Astrocyte of the cerebellum (primary cell): ENCODE measurements at regions not wholly inside any gene's neighbourhood (a gene's known extent, or its start where the extent isn't known, plus 50 kb on each side); places are given as distances from the start of the nearest gene placed in this dataset.
"Not testable (repeated sequence)": the region's sequence is repeated elsewhere in the genome, so short reads cannot be mapped to it uniquely, and the experiment has no call there.

Source experiments
- DNase-seq: peaks from one replicate; pipeline ENCODE4 v3.0.0-alpha.2; 2011; ENCODE audit warnings: low read depth
- H3K4me3 ChIP-seq: 2 replicates; pipeline ENCODE4 v1.5.1; 2011; ENCODE audit warnings: mild to moderate bottlenecking, low read depth, low read length, moderate library complexity
- CTCF ChIP-seq: IDR thresholded peaks from 2 replicates; pipeline ENCODE4 v1.5.1; 2012; ENCODE audit warnings: low read length, low read depth, moderate library complexity, mild to moderate bottlenecking; ENCODE audit errors: missing control alignments
- in situ Hi-C: cut with HindIII; loops from 2 replicates; pipeline ENCODE4 v1.10.0; 2017; ENCODE audit warnings: low sequenced_read_pairs

GRCh38 chr15:92749946-92750345 lies 94.4 kb upstream of the FAM174B start:
- no peak overlapping the region for H3K4me3 ChIP-seq
- in situ Hi-C loops: no loop called here
- TF ChIP-seq CTCF: no peak
- DNase-seq: no peak

GRCh38 chr15:92751528-92751927 lies 96.0 kb upstream of the FAM174B start:
- in situ Hi-C loops: no loop called here
- TF ChIP-seq CTCF: no peak
- no peak for DNase-seq
- H3K4me3 ChIP-seq: no peak overlapping the region

GRCh38 chr15:92753591-92753990 lies 98.0 kb upstream of the FAM174B start:
- TF ChIP-seq CTCF: no peak

GRCh38 chr15:92763459-92763858 lies 107.9 kb upstream of the FAM174B start:
- no peak for DNase-seq
- in situ Hi-C loops: no loop called here
- TF ChIP-seq CTCF: no peak
- no peak overlapping the region for H3K4me3 ChIP-seq

More at GRCh38 chr15:92753591-92753990, 98.0 kb upstream of the FAM174B start:
- in situ Hi-C loops: no loop called here
- DNase-seq: no peak
- no peak overlapping the region for H3K4me3 ChIP-seq

GRCh38 chr15:92768131-92768530 lies 112.6 kb upstream of the FAM174B start:
- DNase-seq, H3K4me3 ChIP-seq, in situ Hi-C loops: not testable (repeated sequence)

- no peak overlapping the region for H3K4me3 ChIP-seq
- TF ChIP-seq CTCF: no peak
- no peak for DNase-seq
- in situ Hi-C loops: no loop called here
Measured at GRCh38 chr15:92770641-92771040, 115.1 kb upstream of the FAM174B start.

- in situ Hi-C loops: no loop called here
- no peak overlapping the region for H3K4me3 ChIP-seq
- no peak for DNase-seq
- TF ChIP-seq CTCF: no peak
Measured at GRCh38 chr15:92772061-92772460, 116.5 kb upstream of the FAM174B start.
